CD4-positive, alpha-beta T cell (primary cell): ENCODE measurements at regions not wholly inside any gene's neighbourhood (a gene's known extent, or its start where the extent isn't known, plus 50 kb on each side); places are given as distances from the start of the nearest gene placed in this dataset.

Experiments used
- ATAC-seq: fragments of 200-7000 bp; cut with Tn5 transposase; one replicate; pipeline ENCODE4 v1.10.0; 2022; ENCODE audit warnings: mild to moderate bottlenecking; ENCODE audit not compliant: poor library complexity
- CTCF ChIA-PET: fragments of 350-600 bp; sonication (Branson Sonifier 250); formaldehyde crosslinking; loops from one replicate; lab custom pipeline; 2021; ENCODE audit warnings: antibody characterized with exemption, inconsistent platforms; lab: Charles Lee
- POLR2A ChIA-PET: fragments of 350-600 bp; sonication (Branson Sonifier 250); formaldehyde crosslinking; loops from one replicate; lab custom pipeline; 2021; ENCODE audit warnings: antibody characterized with exemption, inconsistent platforms; lab: Charles Lee
- DNase-seq, 14 experiments: peaks; one replicate each; pipeline ENCODE4 v3.0.0-alpha.2; 2013 to 2020; ENCODE audit warnings: mixed read lengths in 2 of 14
- H3K27ac ChIP-seq, 2 donors: one replicate each; pipeline versions ENCODE4 v1.5.1 to v1.7.0; 2013; ENCODE audit warnings: low read length in 2 of 2, low read depth in 1 of 2, mild to moderate bottlenecking in 1 of 2
- H3K27me3 ChIP-seq, 2 experiments: 1 replicate in 1 of 2; 2 replicates in 1 of 2; pipeline versions ENCODE4 v1.6.1 to v1.7.0; 2013; ENCODE audit warnings: low read length in 2 of 2, control low read depth in 1 of 2, mild to moderate bottlenecking in 1 of 2, moderate library complexity in 1 of 2; ENCODE audit not compliant: insufficient read depth in 2 of 2, control insufficient read depth in 1 of 2
- H3K36me3 ChIP-seq: one replicate; pipeline ENCODE4 v1.6.1; 2013; ENCODE audit warnings: low read length, control low read depth; ENCODE audit not compliant: insufficient read depth
- H3K4me1 ChIP-seq: one replicate; pipeline ENCODE4 v1.6.1; 2013; ENCODE audit warnings: low read length, control low read depth; ENCODE audit not compliant: insufficient read depth
- H3K4me3 ChIP-seq: one replicate; pipeline ENCODE4 v1.5.1; 2013; ENCODE audit warnings: mild to moderate bottlenecking, low read length, moderate library complexity
- H3K9me3 ChIP-seq, 2 experiments: 1 replicate in 1 of 2; 2 replicates in 1 of 2; pipeline versions ENCODE4 v1.6.1 to v1.7.0; 2013; ENCODE audit warnings: low read length in 2 of 2, mild to moderate bottlenecking in 2 of 2, control low read depth in 1 of 2, moderate library complexity in 1 of 2; ENCODE audit not compliant: control insufficient read depth in 1 of 2, insufficient read depth in 1 of 2
- H3K27ac Mint-ChIP-seq: one replicate; pipeline ENCODE4 v1.8.0; 2020; ENCODE audit warnings: mixed read lengths
- H3K27me3 Mint-ChIP-seq: one replicate; pipeline ENCODE4 v1.8.0; 2021; ENCODE audit warnings: mixed read lengths
- H3K36me3 Mint-ChIP-seq: one replicate; pipeline ENCODE4 v1.8.0; 2021; ENCODE audit warnings: low read depth, mixed read lengths
- H3K4me1 Mint-ChIP-seq: one replicate; pipeline ENCODE4 v1.8.0; 2021; ENCODE audit warnings: low read depth, mixed read lengths
- H3K4me3 Mint-ChIP-seq: one replicate; pipeline ENCODE4 v1.8.0; 2020; ENCODE audit warnings: mild to moderate bottlenecking, mixed read lengths
- H3K9me3 Mint-ChIP-seq: one replicate; pipeline ENCODE4 v1.8.0; 2020; ENCODE audit warnings: mixed read lengths
- intact Hi-C, 2 experiments: fragments of 100-400 bp; cut with DNase I in 1 of 2; cut with micrococcal nuclease in 1 of 2; formaldehyde crosslinking; loops; one replicate each; pipeline versions ENCODE4 v1.15.1 to v1.9.0; 2023 to 2025; cut with DNase I, micrococcal nuclease
- TF ChIP-seq, protein P1 (sequence below): fragments of 200-600 bp; IDR thresholded peaks from one replicate; pipeline ENCODE4 v1.8.0; 2022; ENCODE audit warnings: antibody characterized with exemption, mild to moderate bottlenecking

DNA sequence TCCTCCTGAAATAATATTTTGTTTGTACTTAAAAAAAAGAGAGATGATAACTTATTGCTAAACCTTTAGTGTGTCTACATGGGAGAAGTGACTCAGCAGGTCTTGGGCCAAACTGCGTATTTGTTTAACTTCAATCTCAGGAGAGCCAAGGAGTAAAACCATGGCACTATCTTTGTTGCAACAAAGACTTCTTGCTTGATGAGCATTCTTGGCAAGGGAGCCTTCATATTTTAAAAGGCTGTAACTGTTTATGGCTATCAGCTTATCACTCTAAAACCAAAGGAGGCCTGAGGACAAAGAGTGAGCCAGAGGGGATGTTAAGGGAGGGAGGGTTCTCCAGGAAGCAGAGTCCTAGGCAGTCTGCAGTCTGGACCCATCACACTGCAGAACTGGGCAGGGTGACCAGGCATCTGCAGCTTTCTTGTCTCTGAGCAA lies 216.2 kb upstream of the S1PR3 start:
- no peaks in the 10 kb centered on the region for H3K9me3 ChIP-seq
- peaks cover 40% of the 10 kb centered on the region for H3K27me3 Mint-ChIP-seq
- POLR2A ChIA-PET, result no interaction called here

DNA sequence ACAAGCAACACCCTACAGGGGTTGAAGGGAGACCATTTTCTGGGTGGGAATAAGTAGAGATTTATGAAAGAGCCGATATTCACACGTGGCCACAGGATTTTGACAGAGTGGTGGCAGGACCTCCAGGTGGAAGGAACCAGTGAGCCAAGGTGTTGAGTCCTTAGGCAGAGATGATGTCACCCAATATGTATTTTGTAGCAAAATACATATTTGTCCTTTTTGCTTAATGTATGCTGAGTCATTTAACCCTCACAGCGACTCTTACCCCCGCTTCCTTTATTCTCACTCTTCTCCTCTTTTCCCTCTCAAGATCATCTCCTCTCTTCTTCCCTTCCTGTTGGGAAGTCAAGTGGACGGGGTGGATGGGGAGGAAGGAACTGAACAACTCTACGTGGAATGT lies 215.7 kb upstream of the S1PR3 start:
- Mint-ChIP-seq H3K27ac (no peak overlapping the region), H3K36me3 (no peaks in the 10 kb centered on the region), H3K4me1 (peaks cover 6% of the 10 kb centered on the region), H3K4me3 (no peak overlapping the region), H3K9me3 (no peaks in the 10 kb centered on the region), H3K27me3 (peaks cover 40% of the 10 kb centered on the region)
- TF ChIP-seq, protein P1, sequence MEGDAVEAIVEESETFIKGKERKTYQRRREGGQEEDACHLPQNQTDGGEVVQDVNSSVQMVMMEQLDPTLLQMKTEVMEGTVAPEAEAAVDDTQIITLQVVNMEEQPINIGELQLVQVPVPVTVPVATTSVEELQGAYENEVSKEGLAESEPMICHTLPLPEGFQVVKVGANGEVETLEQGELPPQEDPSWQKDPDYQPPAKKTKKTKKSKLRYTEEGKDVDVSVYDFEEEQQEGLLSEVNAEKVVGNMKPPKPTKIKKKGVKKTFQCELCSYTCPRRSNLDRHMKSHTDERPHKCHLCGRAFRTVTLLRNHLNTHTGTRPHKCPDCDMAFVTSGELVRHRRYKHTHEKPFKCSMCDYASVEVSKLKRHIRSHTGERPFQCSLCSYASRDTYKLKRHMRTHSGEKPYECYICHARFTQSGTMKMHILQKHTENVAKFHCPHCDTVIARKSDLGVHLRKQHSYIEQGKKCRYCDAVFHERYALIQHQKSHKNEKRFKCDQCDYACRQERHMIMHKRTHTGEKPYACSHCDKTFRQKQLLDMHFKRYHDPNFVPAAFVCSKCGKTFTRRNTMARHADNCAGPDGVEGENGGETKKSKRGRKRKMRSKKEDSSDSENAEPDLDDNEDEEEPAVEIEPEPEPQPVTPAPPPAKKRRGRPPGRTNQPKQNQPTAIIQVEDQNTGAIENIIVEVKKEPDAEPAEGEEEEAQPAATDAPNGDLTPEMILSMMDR, result no peak
- ATAC-seq, result no peak
- Histone ChIP-seq H3K27ac (no peak overlapping the region), H3K4me1 (peaks cover 5% of the 10 kb centered on the region), H3K27me3 (peaks cover 0 to 3% of the 10 kb centered on the region in 2 experiments), H3K4me3 (no peak overlapping the region), H3K9me3 (no peaks in the 10 kb centered on the region), H3K36me3 (no peaks in the 10 kb centered on the region)
- ChIA-PET POLR2A (no interaction called here), CTCF (no interaction called here)
- no peak for DNase-seq
- intact Hi-C loops, result no loop called here

More for the DNA sequence above, 216.2 kb upstream of the S1PR3 start:
- Mint-ChIP-seq H3K27ac (no peak overlapping the region), H3K4me3 (no peak overlapping the region), H3K36me3 (no peaks in the 10 kb centered on the region), H3K4me1 (peaks cover 6% of the 10 kb centered on the region), H3K9me3 (no peaks in the 10 kb centered on the region)
- DNase-seq (no peak), ATAC-seq (no peak)
- intact Hi-C loops, result no loop called here
- peaks cover 5% of the 10 kb centered on the region for H3K4me1 ChIP-seq
- no peak overlapping the region for H3K4me3 ChIP-seq
- TF ChIP-seq, protein P1, result no peak
- no peak overlapping the region for H3K27ac ChIP-seq
- H3K36me3 ChIP-seq, result no peaks in the 10 kb centered on the region
- H3K27me3 ChIP-seq, result peaks cover 0 to 3% of the 10 kb centered on the region in 2 experiments
- CTCF ChIA-PET, result no interaction called here

DNA sequence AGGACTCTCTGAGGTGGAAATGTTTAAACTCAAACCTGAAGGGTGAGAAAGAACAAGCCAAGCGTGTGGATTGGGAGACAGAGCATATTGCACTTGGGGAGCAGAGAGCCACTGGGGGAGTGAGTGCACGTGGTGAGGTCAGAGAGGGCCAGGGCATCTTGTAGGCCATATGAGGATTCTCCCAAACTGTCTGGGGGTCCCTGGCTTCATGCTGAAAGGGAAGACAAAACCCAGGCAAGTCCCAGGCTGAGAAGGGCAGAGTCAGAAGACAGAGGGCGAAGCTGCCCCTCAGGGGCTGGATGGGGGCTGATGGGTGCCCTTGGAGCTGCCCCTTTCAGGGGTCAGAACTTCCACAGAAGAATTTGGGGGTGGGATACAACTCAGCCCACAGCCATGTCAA lies 215.3 kb upstream of the S1PR3 start:
- H3K4me1 Mint-ChIP-seq, result peaks cover 6% of the 10 kb centered on the region
- Histone ChIP-seq H3K36me3 (no peaks in the 10 kb centered on the region), H3K9me3 (no peaks in the 10 kb centered on the region), H3K27me3 (peaks cover 0 to 3% of the 10 kb centered on the region in 2 experiments), H3K4me1 (peaks cover 5% of the 10 kb centered on the region), H3K4me3 (no peak overlapping the region), H3K27ac (no peak overlapping the region)
- intact Hi-C loops, result no loop called here
- POLR2A ChIA-PET, result no interaction called here
- H3K4me3 Mint-ChIP-seq, result no peak overlapping the region
- H3K9me3 Mint-ChIP-seq, result no peaks in the 10 kb centered on the region
- no peak overlapping the region for H3K27ac Mint-ChIP-seq
- H3K36me3 Mint-ChIP-seq, result no peaks in the 10 kb centered on the region
- ATAC-seq (no peak), DNase-seq (no peak)
- CTCF ChIA-PET, result no interaction called here
- H3K27me3 Mint-ChIP-seq, result peaks cover 40% of the 10 kb centered on the region
- TF ChIP-seq, protein P1, result no peak
